ENCODE measurements at regions not wholly inside any gene's neighbourhood (a gene's known extent, or its start where the extent isn't known, plus 50 kb on each side); places are given as distances from the start of the nearest gene placed in this dataset.
"Not testable (repeated sequence)": the region's sequence is repeated elsewhere in the genome, so short reads cannot be mapped to it uniquely, and the experiment has no call there.

DNA sequence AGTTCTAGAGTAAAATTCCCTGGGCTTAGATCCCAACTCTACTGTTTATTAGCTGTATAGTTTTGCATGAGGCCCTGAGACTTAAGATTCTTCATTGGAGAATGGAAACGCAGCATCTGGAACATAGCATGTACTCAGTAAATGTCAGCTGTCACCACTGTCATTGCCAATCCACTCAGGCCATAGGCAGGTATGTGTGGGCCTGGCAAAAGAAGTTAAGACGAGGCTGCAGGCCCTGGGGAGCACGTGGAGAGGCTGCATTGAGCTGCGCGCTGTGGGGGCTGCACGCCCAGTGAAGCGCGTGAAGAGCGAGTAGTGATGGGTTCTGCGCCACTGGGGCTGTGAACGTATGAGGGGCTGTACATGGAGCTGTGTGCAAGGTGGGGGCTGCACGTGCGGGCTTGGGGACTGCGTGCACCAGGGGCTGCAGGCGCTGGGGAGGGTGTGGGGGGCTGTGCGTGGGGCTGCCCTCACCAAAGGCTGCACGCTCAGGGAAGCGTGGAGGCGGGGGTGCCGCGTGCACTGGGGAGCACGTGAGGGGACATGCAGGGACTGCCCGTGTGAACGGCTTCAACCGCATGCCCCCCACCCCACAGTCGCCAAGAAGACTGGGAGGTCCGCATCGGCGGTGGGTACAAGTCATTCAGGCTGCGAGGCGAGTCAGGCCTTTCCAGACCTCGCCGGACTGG is 85.5 kb downstream of the PRR15 start:
- 97% methylated on average over 33 of the region's 33 CpGs for WGBS, 2 donors
- Histone ChIP-seq H3K36me3 (ENCODE audit: control insufficient read depth in 4 of 4, insufficient read depth in 4 of 4, low read length in 4 of 4) (peaks cover 0 to 3% (median 0%) of the 10 kb centered on the region in 4 donors), H3K27ac (ENCODE audit: low read depth in 1 of 2, low read length in 1 of 2) (no peak overlapping the region), H3K9ac (ENCODE audit: insufficient read depth in 1 of 2, low read length in 2 of 2) (no peak overlapping the region), H3K4me1 (ENCODE audit: control insufficient read depth in 5 of 5, insufficient read depth in 5 of 5, low read length in 5 of 5) (no peaks in the 10 kb centered on the region), H3K4me3 (no peak overlapping the region), H3K9me3 (ENCODE audit: control insufficient read depth in 4 of 4, insufficient read depth in 3 of 4, low read length in 3 of 4) (no peaks in the 10 kb centered on the region), H3K27me3 (ENCODE audit: control insufficient read depth in 3 of 3, insufficient read depth in 3 of 3, low read length in 2 of 3) (no peaks in the 10 kb centered on the region)
- TF ChIP-seq, protein P1, sequence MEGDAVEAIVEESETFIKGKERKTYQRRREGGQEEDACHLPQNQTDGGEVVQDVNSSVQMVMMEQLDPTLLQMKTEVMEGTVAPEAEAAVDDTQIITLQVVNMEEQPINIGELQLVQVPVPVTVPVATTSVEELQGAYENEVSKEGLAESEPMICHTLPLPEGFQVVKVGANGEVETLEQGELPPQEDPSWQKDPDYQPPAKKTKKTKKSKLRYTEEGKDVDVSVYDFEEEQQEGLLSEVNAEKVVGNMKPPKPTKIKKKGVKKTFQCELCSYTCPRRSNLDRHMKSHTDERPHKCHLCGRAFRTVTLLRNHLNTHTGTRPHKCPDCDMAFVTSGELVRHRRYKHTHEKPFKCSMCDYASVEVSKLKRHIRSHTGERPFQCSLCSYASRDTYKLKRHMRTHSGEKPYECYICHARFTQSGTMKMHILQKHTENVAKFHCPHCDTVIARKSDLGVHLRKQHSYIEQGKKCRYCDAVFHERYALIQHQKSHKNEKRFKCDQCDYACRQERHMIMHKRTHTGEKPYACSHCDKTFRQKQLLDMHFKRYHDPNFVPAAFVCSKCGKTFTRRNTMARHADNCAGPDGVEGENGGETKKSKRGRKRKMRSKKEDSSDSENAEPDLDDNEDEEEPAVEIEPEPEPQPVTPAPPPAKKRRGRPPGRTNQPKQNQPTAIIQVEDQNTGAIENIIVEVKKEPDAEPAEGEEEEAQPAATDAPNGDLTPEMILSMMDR (IDR thresholded peaks at IDR 0.05; ENCODE audit: control extremely low read depth, extremely low read depth), result no peak
- DNase-seq, result no peak
- ATAC-seq (ENCODE audit: insufficient read depth, low FRiP score), result no peak

DNA sequence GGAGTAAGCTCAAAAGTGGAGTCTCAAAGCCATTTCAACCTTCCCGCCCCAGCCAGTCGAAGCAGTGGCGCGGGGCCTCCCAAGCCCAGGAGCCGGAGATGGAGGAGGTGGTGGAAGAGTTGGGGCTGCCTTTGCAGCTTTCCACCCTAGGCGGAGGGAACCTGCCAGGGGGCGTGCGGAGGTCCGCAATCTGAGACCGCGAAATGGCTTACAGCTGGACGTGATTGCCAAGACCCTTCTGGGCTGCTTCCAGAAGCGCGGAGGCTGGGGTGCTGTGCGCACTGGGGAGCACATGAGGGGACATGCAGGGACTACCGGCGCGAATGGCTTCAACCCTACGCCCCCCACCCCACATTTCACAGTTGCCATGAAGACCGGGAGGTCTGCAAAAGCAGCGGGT is 86.2 kb downstream of the PRR15 start:
- TF ChIP-seq, protein P1 (IDR thresholded peaks at IDR 0.05; ENCODE audit: control extremely low read depth, extremely low read depth), result no peak
- 98 to 99% methylated on average over 21 of the region's 21 CpGs for WGBS, 2 donors
- Histone ChIP-seq H3K36me3 (ENCODE audit: control insufficient read depth in 4 of 4, insufficient read depth in 4 of 4, low read length in 4 of 4) (peaks cover 0 to 3% (median 0%) of the 10 kb centered on the region in 4 donors), H3K27ac (ENCODE audit: low read depth in 1 of 2, low read length in 1 of 2) (no peak overlapping the region), H3K9me3 (ENCODE audit: control insufficient read depth in 4 of 4, insufficient read depth in 3 of 4, low read length in 3 of 4) (no peaks in the 10 kb centered on the region), H3K4me1 (ENCODE audit: control insufficient read depth in 5 of 5, insufficient read depth in 5 of 5, low read length in 5 of 5) (no peaks in the 10 kb centered on the region), H3K4me3 (no peak overlapping the region), H3K9ac (ENCODE audit: insufficient read depth in 1 of 2, low read length in 2 of 2) (no peak overlapping the region), H3K27me3 (ENCODE audit: control insufficient read depth in 3 of 3, insufficient read depth in 3 of 3, low read length in 2 of 3) (no peaks in the 10 kb centered on the region)
- DNase-seq, result no peak
- no peak for ATAC-seq (ENCODE audit: insufficient read depth, low FRiP score)

DNA sequence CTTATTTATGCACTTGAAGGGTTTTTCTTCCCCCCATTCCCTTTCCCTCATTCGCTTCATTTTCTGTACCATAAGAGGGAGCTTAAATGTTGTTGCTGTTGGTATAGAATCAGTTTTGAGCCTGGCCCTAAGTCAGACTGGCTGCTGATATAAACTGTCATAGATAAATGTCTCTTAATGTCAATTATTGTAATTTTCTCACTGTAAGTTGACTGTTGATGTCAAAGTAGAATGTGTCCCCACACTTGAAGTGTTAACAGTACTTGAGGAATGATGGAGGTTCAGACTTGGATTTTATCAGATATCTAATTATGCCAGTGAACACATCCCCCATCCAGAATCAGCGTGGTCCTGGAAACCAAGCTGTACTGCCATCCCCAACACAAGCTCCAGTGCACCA is 87.8 kb downstream of the PRR15 start:
- Histone ChIP-seq H3K4me3 (no peak overlapping the region), H3K27me3 (ENCODE audit: control insufficient read depth in 3 of 3, insufficient read depth in 3 of 3, low read length in 2 of 3) (no peaks in the 10 kb centered on the region), H3K9ac (ENCODE audit: insufficient read depth in 1 of 2, low read length in 2 of 2) (no peak overlapping the region), H3K36me3 (ENCODE audit: control insufficient read depth in 4 of 4, insufficient read depth in 4 of 4, low read length in 4 of 4) (peaks cover 0 to 3% (median 0%) of the 10 kb centered on the region in 4 donors), H3K27ac (ENCODE audit: low read depth in 1 of 2, low read length in 1 of 2) (no peak overlapping the region), H3K9me3 (ENCODE audit: control insufficient read depth in 4 of 4, insufficient read depth in 3 of 4, low read length in 3 of 4) (no peaks in the 10 kb centered on the region), H3K4me1 (ENCODE audit: control insufficient read depth in 5 of 5, insufficient read depth in 5 of 5, low read length in 5 of 5) (no peaks in the 10 kb centered on the region)
- ATAC-seq (ENCODE audit: insufficient read depth, low FRiP score) (no peak), DNase-seq (no peak)
- 97 to 100% methylated on average over 2 of the region's 2 CpGs for WGBS, 2 donors
- TF ChIP-seq, protein P1 (IDR thresholded peaks at IDR 0.05; ENCODE audit: control extremely low read depth, extremely low read depth), result no peak

DNA sequence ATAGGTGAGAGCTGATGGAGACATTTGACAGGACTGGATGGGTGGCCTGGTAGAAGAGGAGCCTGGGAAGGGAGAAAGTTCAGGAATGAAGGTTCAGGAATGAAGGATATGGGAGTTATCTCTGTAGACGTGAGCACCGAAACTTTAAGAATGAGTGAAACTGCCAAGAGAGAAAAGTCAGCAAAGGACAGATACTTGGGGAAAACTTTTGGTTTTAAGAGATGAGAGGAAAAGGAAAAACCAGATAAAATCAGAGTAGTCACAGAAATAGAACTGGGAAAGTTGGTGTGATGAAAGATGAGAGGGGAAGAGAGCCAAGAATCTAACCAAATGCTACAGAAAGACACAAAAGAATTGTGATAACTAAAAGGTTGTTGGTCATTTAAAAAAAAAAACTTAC is 88.9 kb downstream of the PRR15 start:
- TF ChIP-seq, protein P1 (IDR thresholded peaks at IDR 0.05; ENCODE audit: control extremely low read depth, extremely low read depth), result no peak
- ATAC-seq (ENCODE audit: insufficient read depth, low FRiP score), result no peak
- Histone ChIP-seq H3K36me3 (ENCODE audit: control insufficient read depth in 4 of 4, insufficient read depth in 4 of 4, low read length in 4 of 4) (peaks cover 0 to 3% (median 0%) of the 10 kb centered on the region in 4 donors), H3K4me1 (ENCODE audit: control insufficient read depth in 5 of 5, insufficient read depth in 5 of 5, low read length in 5 of 5) (no peaks in the 10 kb centered on the region), H3K4me3 (no peak overlapping the region), H3K9me3 (ENCODE audit: control insufficient read depth in 4 of 4, insufficient read depth in 3 of 4, low read length in 3 of 4) (no peaks in the 10 kb centered on the region), H3K27me3 (ENCODE audit: control insufficient read depth in 3 of 3, insufficient read depth in 3 of 3, low read length in 2 of 3) (no peaks in the 10 kb centered on the region), H3K9ac (ENCODE audit: insufficient read depth in 1 of 2, low read length in 2 of 2) (no peak overlapping the region), H3K27ac (ENCODE audit: low read depth in 1 of 2, low read length in 1 of 2) (no peak overlapping the region)
- 85 to 92% methylated on average over 2 of the region's 2 CpGs for WGBS, 2 donors
- no peak for DNase-seq

DNA sequence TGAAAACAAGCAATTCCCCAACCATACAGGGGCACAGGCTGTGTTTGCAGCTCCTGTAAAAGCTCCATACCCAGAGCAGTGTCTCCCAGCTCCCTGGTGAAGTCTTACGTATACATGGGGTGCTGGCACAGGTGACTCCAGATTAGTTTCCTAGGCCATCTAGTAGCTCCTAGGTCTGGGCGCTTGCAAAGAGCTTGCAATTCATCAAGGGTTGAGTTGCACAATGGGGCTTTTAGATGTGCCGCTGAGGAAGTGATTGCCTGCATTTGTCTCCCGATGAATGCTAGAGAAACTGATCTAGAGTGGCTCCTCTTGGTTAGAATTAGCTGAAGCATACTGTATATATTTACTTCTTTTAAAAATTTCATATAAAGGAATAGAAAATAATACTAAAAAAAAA is 90.7 kb downstream of the PRR15 start:
- H3K9ac ChIP-seq (ENCODE audit: insufficient read depth in 1 of 2, low read length in 2 of 2); DNase-seq; H3K27ac ChIP-seq (ENCODE audit: low read depth in 1 of 2, low read length in 1 of 2); H3K4me3 ChIP-seq; ATAC-seq (ENCODE audit: insufficient read depth, low FRiP score); H3K4me1 ChIP-seq (ENCODE audit: control insufficient read depth in 5 of 5, insufficient read depth in 5 of 5, low read length in 5 of 5); H3K36me3 ChIP-seq (ENCODE audit: control insufficient read depth in 4 of 4, insufficient read depth in 4 of 4, low read length in 4 of 4); H3K27me3 ChIP-seq (ENCODE audit: control insufficient read depth in 3 of 3, insufficient read depth in 3 of 3, low read length in 2 of 3); H3K9me3 ChIP-seq (ENCODE audit: control insufficient read depth in 4 of 4, insufficient read depth in 3 of 4, low read length in 3 of 4): not testable (repeated sequence)
- WGBS, 2 donors, result 48 to 85% methylated on average over 4 of the region's 4 CpGs
